NCI-H345 treated with DMSO at 0.1 percent for 48 hours (cell line): ENCODE measurements at regions not wholly inside any gene's neighbourhood (a gene's known extent, or its start where the extent isn't known, plus 50 kb on each side); places are given as distances from the start of the nearest gene placed in this dataset.

Source experiments
- DNase-seq: peaks from one replicate; lab custom pipeline; 2025; ENCODE audit not compliant: unreplicated experiment; lab: John Stamatoyannopoulos, UW

DNA sequence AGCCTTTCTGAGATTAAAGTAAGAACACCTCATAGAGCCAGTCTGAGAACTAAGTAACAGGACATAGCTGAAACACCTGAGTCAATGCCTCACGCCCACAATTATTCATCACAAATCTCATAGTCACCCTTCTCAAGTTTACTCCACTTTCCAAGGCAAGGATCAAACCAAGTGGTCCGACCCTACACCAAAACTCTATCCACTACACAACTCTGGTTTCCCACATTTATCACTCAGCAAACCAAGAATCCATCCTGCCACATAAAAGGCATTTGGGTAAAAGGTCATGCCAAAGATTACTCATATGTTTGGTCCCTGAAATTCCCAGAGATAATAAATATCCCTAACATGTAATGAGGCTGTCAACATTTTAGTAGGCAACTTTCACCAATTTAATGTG, 144.1 kb downstream of the RPAP3 start:
- DNase-seq: no peak

DNA sequence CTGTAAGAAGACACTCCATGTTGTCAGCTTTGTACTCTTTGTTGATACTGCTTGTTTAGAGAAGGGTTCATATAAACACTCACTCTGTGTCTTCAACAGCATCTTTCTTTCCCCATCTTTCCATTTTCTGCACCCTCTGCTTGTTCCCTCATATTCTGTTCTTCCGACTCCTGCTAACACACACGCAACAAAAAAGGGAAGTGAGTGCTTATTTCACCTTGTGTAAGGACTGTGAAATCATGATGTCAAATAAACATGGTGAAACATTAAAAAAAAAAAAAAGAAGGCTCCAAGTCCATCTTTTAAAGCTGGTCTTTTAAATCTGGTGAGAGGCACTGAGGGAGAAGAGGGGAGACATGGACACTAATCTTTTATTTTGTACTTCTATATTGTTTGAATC, 145.4 kb downstream of the RPAP3 start:
- no peak for DNase-seq

DNA sequence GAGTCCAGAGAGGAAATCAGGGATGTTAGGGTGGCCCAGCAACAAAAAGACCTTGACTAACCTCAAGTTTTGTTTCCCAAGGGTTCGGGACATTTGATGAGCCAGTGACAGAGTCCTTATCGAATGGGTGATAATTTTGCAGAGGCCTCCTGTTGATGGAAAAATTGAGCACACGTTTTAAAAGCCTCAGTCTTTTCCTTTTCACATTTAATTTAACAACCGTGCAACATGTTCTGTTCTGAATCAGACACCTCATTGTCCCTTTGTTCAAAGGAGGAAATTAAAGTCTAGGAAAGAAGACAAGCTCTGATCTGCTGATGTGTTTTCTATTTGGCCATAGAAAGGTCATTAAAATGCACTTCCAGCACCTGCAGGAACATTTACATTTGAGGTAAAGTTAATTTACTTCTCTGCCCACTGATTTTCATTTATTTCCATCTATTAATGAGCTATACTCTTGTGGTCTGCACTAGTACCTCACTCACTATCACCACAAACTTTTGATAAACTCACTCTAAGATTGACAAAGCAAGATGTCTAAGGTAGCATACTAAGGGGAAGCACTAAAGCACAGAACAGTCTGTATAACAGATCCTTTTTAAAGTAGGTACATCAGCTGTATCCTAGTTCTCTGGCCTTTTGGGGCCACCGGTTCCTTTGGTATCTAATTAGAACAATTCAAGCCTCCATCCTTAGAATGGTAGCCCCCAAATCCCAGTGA, 147.0 kb downstream of the RPAP3 start:
- no peak for DNase-seq

DNA sequence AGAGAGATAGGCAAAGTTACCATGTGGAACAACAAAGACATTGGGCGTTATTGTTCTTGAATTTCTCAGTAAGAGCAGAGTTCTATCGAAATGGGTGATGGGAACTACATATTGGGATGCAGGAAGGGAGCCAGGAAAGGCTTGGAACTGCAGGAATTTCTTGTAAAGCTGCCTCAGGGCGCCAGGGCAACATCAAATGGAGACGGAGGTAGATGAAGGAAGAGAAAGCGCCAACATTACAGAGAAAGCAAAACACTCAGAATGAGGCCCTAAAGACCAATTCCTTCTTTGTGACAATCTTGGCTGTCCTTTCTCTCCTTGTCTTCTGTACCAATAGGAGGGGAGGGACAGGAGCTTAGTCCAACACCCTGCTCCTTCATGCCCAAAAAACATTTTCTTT, 148.4 kb downstream of the RPAP3 start:
- no peak for DNase-seq

DNA sequence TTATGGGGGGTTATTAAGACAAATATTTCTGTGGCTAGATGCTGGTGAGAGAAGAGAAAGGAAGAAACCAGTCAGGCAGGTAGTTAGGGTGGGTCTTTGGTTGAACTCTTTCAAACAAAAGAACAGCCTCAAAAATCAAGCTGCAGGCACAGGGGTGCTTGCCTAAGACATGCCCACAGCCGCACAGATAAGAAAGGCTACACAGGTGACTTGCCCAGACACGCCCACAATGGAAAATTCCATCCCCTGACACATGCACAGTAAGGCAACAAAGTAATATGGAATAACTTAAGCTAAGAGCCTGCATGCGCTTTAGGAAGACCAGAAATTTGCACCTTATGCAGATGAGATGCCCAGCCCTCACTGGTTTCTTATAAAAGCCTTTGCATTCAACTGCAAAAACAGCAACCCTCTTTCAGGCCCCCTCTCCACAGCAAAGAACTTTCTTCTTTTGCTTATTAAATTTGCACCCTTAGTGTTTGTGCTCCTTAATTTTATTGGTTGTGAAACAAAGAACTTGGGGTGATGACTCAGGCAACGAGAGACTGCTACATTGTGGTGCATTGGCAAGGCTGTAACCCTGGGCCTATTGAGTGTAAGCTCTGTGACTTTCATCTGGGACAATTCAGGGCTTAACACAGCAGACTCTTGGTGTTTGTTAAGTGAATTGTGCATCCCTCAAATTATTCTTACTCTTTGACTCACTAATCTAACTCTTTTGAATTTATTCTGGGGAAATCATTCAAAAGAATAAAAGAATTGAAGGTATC, 149.4 kb downstream of the RPAP3 start:
- no peak for DNase-seq

DNA sequence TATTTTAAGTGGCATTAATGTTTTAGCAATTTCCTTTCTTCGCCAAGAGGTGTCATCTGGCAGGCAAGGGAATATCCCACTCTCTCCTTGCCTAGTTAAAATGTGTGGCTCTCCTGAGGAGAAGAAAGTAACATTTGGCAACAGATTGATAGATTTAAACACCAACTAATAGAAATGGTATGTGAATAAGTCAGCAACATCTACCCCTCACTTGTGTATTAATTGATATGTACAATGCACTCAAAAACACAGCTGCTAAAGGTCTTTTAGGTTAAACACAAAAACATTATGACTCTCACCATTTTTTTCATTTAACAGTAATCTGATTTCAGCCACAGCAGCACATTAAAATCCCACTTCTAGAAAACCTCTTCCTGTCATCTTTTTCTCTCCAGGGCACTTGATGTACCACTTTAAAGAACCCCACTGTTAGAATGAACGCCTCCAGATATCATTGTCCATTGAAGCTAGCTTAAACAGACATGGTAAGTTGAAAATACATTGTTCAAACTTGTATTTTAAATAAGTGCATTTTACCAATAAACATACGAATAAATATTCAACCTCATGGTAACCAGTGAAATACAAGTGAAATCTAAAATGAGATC, 151.7 kb downstream of the RPAP3 start:
- DNase-seq: no peak

DNA sequence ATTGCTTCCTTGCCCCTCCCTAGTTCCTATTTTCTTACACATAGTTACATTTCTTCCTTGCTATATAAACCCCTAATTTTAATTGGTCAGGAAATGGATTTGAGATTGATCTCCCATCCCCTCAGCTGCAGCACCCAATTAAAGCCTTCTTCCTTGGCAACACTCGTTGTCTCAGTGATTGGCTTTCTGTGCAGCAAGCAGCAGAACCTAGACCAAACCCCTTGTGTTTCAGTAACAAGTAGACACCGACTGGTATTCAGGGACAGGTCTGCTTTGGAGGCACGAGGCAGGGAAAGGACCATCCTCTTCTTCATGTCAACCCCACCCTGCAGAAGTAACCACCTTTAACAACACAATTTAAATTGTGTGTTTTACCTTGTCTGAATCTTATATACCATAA, 152.6 kb downstream of the RPAP3 start:
- no peak for DNase-seq

DNA sequence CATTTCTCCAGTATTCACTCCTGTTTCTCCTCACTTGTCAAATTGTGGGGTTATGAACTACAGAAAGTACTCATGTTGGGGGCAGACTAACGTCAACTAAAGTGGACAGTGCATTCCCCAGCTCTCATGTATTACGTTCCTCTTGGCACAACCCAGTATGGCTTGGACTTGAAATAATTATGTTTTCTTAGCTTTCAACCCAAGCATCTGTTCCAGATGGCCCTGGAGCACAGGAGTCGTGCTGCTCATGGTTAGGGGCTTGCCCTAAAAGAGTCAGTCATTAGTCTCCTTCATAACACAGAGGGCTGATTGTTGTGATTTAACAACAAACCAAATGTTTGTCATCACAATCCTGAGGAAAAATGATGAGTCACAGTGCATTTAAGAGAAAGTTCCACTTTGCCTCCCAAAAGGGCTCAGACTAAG, 154.4 kb downstream of the RPAP3 start:
- no peak for DNase-seq

DNA sequence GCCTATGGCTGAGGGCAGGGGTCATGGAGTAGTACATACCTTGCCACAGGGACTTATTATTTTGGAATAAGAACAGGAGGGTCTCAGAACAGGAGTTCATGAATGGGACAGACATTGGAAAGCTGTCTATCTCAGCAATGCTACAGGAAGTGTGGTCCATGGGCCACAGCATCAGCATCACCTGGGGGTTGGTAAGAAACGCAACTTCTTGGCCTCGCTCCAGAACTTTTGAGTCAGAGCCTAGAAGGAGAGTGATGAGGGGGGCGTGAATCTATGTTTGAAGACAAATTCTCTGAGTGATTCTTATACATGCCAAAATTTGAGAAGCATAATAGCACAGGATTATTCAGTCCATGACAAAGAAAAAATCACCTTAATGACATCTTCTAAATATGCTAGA, 156.6 kb downstream of the RPAP3 start:
- no peak for DNase-seq

DNA sequence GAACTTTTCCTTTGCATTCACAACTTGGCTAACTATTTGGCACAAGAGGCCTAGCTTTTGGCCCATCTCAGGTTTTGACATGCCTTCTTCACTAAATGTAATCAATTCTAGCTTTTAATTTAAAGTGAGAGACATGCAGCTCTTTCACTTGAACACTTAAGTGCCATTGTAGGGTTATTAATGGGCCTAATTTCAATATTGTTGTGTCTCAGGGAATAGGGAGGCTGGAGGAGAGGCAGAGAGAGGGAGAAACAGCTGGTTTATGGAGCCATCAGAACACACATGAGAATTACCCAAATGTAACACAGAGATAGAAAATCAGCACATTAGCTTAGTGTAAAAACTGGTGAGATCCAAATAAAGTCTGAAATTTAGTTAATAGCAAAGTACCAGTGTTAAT, 157.4 kb downstream of the RPAP3 start:
- no peak for DNase-seq

DNA sequence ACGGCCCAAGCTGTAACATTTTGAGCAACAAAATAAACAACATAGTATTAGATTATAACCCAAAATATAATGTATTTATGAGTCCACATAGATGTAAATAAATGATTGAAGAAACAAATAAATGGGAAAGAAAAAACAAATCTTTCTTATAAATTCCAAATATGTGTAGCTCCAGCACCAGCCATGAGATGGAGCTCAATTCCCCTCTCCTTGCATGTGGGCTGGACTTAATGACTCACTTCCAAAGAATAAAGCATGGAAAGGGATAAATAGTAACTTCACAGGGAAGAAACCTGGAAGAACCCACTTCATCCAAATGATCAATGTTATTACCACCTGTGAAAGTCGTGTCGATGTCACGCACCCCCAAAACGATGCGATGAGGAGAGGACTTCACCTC, 158.8 kb downstream of the RPAP3 start:
- DNase-seq: no peak

DNA sequence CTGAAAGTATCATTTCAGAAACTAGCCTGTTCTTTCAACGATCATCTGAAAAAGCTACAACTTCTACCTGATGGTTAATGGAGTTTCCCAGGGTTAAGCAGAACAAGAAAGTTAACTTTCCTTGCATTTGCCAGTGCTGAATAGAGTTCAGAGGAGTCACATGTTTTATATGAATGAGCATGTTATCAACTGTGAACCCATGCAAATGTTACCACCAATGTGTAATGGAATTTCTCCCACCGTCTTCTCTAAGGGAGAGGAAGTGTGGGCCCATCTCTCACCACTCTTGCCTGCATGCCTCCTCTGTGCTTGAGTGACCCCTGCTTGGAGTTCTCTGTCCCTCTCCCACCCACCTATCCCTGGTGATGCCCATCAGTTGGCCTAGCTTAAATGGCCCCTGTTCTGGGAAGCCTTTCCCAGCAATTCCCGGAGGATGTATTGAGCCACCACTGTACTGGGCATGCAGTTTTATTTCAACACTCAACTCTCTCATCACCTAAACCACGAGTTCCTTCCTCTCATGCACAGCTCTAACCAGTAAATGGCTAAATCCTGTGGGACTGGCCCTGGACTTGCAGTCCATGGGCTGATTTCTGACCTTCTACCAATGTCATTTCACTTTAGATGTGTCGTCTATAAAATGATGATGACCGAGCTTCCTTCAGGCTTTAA, 159.8 kb downstream of the RPAP3 start:
- DNase-seq: no peak

DNA sequence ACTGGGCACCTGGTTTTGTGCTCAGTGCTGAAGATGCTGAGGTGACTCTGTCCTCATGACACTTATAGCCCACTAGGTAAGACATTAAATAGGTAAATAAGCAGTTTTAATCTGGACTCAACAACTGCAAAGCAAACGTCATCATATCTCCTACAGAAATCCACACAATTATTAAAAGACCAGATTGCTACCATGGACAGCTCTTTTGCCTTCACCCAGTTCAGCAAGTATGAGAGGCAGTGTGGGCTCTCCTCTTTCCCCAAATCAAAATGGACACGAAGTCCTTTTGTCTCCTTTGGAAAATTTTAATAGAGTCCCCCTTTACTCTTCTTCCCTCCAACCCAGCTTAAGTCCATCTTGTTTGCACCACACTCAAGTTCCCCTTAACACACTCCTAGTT, 171.1 kb downstream of the RPAP3 start:
- no peak for DNase-seq

DNA sequence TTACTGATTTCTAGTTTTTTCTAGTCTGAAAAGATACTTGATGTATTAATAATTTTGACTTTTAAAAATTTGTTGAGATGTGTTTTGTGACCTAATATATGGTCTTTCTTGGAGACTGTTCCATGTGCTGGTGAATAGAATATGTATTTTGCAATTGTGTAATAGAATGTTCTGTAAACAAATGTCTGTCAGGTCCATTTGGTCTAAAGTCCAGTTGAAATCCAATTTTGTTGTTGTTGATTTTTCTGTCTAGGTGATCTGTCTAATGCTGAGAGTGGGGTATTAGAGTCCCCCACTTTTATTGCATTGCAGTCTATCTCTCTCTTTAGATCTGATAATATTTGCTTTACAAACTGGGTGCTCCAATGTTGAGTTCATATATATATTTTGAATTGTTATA, 175.8 kb downstream of the RPAP3 start:
- DNase-seq: no peak

DNA sequence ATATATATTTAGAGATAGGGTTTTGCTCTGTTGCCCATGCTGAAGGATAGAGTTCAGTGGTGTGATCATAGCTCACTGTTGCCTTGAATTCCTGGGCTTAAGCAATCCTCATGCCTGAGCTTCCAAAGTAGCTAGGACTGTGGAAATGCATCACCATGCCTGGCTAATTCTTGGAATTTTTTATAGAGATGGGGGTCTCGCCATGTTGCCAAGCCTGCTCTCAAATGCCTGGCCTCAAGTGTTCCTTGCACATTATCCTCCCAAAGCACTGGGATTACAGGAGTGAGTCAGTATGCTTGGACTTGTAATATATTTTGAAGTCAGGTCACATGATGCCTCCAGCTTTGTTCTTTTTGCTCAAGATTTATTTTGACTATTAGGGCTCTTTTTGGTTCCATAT, 178.0 kb downstream of the RPAP3 start:
- no peak for DNase-seq

DNA sequence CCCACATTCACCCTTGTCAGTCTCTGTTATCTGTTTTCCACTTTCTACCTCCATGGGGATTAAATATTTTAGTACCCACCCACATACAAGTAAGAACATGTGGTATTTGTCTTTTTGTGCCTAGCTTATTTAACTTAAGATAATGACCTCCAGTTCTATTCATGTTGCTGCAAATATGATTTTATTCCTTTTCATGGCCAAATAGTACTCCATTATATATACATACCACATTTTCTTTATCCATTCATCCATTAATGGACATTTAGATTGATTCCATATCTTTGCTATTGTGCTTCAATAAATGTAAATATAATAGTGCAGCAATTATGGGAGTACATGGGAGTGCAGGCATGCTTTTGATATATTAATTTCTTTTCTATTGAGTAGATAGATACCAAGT, 185.8 kb downstream of the RPAP3 start:
- no peak for DNase-seq

DNA sequence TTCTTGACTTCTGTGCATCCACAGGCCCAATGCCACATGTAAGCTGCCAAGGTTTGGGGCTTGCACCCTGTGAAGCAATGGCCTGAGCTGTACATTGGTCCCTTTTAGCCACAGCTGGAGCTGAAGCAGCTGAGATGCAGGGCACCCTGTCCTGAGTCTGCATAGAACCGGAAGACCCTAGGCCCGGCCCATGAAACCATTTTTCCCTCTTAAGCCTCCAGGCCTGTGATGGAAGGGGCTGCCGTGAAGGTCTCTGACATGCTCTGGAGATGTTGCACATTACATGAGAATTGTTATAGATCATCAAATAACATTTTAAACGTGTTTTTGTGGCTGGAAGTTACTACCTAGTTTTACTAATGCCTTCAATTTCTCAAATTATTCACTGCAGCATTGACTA, 188.7 kb downstream of the RPAP3 start:
- no peak for DNase-seq

DNA sequence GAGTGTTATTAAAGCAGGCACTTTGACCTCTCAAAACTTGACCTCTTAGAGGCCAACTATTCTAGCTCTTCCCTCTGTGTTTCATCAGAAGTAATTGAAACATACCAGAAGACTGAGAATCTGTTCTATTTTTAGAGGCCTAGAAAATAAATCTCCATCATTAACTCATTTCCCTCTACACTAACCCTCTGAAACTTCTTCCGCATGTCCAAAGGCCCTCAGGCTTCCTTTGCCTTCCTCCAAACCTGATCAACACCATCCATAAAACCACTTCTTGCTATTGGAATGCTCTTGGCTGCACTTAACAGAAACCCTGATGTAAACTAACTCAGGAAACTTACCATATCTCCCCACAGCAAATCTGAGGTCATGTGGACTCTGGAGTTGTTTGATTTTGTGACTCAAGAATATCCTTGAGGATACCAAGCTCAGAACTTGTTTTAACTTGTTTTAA, 196.4 kb downstream of the RPAP3 start:
- DNase-seq: no peak

DNA sequence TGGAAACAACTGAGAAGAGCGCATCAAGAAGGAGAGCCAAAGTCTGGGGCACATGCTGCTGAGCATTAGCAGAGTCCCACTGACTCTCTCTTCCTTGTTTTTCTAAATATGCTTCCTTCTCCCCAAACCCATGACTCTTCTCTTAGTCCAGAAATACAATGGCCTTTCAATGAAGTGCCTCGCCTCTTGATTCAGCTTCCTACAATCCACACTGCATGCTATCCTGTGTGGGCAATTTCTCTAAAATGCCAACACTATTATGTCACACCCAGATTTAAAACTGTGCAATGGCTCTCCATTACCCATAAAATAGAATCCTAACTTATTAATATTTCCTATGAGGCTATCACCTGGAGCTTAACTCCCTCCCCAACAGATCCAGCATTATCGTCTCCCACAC, 198.6 kb downstream of the RPAP3 start:
- DNase-seq: no peak

DNA sequence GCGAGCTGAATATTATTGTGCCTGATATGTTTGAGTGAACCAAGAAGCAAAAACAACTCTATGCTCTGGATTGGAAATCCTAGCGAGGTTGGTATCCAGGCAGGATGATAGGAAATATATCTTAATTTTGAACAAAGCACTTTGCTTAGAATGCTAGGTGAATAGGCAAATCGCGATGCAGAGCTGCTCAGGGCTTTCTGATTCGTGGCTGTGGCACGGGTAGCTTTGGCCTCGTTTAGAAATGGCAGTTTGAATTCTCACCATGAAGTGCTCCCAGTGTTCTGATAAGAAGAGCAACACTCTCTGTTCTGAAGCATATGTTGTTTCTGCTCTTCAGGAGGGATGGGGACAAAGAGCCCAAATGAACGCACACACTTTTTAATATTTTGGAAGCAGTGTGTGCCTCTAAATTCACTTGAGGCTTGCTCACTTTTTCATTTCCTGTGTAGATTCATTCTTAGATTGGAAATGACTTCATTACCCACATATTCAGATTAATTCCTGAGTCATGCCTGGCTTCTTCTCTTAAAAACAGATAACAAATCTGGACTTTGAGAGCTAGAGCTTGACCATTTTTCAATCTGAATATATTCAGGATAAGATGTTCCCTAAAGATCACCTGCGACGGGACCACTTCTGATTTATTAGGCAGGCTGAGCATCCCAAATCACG, 200.9 kb downstream of the RPAP3 start:
- DNase-seq: no peak

DNA sequence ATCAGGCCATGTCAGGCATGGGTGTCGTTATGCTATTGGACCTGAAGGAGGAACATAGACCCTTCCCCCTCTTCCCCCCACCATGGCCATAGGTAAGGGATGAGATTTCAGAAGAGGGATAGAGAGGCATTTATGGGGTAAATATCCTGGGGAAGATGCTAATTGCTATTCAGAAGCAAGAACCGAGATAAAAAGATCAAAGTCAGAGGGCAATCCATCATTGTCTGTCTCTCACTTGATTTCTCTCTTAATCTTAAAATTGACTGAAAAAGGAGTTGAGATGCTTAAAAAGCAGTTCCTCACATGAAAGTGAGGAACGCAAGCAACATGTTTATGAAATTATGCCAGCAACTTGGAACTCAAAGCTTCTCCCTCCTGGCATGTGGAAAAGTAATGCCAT, 212.0 kb downstream of the RPAP3 start:
- DNase-seq: no peak
